ENCODE measurements at regions not wholly inside any gene's neighbourhood (a gene's known extent, or its start where the extent isn't known, plus 50 kb on each side); places are given as distances from the start of the nearest gene placed in this dataset.

- TF ChIP-seq CTCF (IDR thresholded peaks at IDR 0.05): no peak
- DNase-seq (ENCODE audit: low spot score): no peak
- Histone ChIP-seq H3K4me3 (no peak overlapping the region), H3K27me3 (no peaks in the 10 kb centered on the region), H3K36me3 (no peaks in the 10 kb centered on the region), H3K27ac (no peak overlapping the region), H3K4me1 (no peaks in the 10 kb centered on the region), H3K9me3 (no peaks in the 10 kb centered on the region)
These were observed 135.4 kb downstream of the PPP1R3A start for GRCh38 chr7:113783403-113783802.

GRCh38 chr7:113775804-113776203 is 143.0 kb downstream of the PPP1R3A start:
- no peaks in the 10 kb centered on the region for H3K4me1 ChIP-seq
- H3K27ac ChIP-seq: no peak overlapping the region
- no peak for DNase-seq (ENCODE audit: low spot score)
- no peaks in the 10 kb centered on the region for H3K36me3 ChIP-seq
- H3K27me3 ChIP-seq: no peaks in the 10 kb centered on the region
- no peaks in the 10 kb centered on the region for H3K9me3 ChIP-seq
- TF ChIP-seq CTCF (IDR thresholded peaks at IDR 0.05): no peak
- no peak overlapping the region for H3K4me3 ChIP-seq

- no peaks in the 10 kb centered on the region for H3K36me3 ChIP-seq
- no peak overlapping the region for H3K4me3 ChIP-seq
- no peak for TF ChIP-seq CTCF (IDR thresholded peaks at IDR 0.05)
- no peaks in the 10 kb centered on the region for H3K9me3 ChIP-seq
- no peak for DNase-seq (ENCODE audit: low spot score)
- H3K27me3 ChIP-seq: no peaks in the 10 kb centered on the region
- H3K4me1 ChIP-seq: no peaks in the 10 kb centered on the region
- H3K27ac ChIP-seq: no peak overlapping the region
These were observed 143.4 kb downstream of the PPP1R3A start for GRCh38 chr7:113775401-113775800.

GRCh38 chr7:113774182-113774807 is 144.5 kb downstream of the PPP1R3A start:
- no peak for DNase-seq (ENCODE audit: low spot score)
- Histone ChIP-seq H3K36me3 (no peaks in the 10 kb centered on the region), H3K9me3 (no peaks in the 10 kb centered on the region), H3K4me3 (no peak overlapping the region), H3K27me3 (no peaks in the 10 kb centered on the region), H3K27ac (no peak overlapping the region), H3K4me1 (no peaks in the 10 kb centered on the region)
- TF ChIP-seq CTCF (IDR thresholded peaks at IDR 0.05): peak; percentile 48 to 71

GRCh38 chr7:113770146-113770738 is 148.6 kb downstream of the PPP1R3A start:
- no peaks in the 10 kb centered on the region for H3K9me3 ChIP-seq
- no peak for DNase-seq (ENCODE audit: low spot score)
- TF ChIP-seq CTCF (IDR thresholded peaks at IDR 0.05): no peak

GRCh38 chr7:113768387-113768786 is 150.4 kb downstream of the PPP1R3A start:
- Histone ChIP-seq H3K36me3 (no peaks in the 10 kb centered on the region), H3K27me3 (no peaks in the 10 kb centered on the region), H3K4me1 (no peaks in the 10 kb centered on the region), H3K4me3 (no peak overlapping the region), H3K9me3 (no peaks in the 10 kb centered on the region), H3K27ac (no peak overlapping the region)
- DNase-seq (ENCODE audit: low spot score): no peak
- TF ChIP-seq CTCF (IDR thresholded peaks at IDR 0.05): no peak

More at GRCh38 chr7:113770146-113770738, 148.6 kb downstream of the PPP1R3A start:
- Histone ChIP-seq H3K27me3 (no peaks in the 10 kb centered on the region), H3K27ac (no peak overlapping the region), H3K4me1 (no peaks in the 10 kb centered on the region), H3K4me3 (no peak overlapping the region), H3K36me3 (no peaks in the 10 kb centered on the region)

Measured in right atrium auricular region (tissue), 2 donors.